ENCODE measurements at regions not wholly inside any gene's neighbourhood (a gene's known extent, or its start where the extent isn't known, plus 50 kb on each side); places are given as distances from the start of the nearest gene placed in this dataset.
"Not testable (repeated sequence)": the region's sequence is repeated elsewhere in the genome, so short reads cannot be mapped to it uniquely, and the experiment has no call there.

GRCh38 chr5:24232929-24233498 lies 411.8 kb downstream of the CDH10 start:
- TF ChIP-seq BACH2 (CRISPR knock-in tag; IDR thresholded peaks at IDR 0.05; ENCODE audit: borderline replicate concordance), result no peak
- no peak for TF ChIP-seq SNAI2 (CRISPR knock-in tag; IDR thresholded peaks at IDR 0.05)
- ATAC-seq, result no peak

DNA sequence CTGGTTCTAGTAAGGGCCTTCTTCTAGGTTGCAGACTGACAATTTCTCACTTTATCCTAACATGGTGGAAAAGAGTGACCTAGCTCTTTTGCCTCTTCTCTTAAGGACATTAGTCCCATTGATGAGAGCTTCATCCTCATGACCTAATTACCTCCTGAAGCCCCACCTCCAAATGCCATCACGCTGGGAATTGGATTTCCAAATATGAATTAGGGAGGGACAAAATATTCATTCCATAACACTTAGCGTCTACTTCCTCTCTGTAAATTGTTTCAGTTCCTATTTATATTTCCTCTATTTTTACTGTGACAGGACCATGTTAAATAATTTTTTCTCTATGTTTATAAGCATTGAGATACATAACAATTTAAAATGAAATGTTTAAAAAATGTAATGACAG lies 408.8 kb downstream of the CDH10 start:
- TF ChIP-seq ARNTL (CRISPR knock-in tag; IDR thresholded peaks at IDR 0.05; ENCODE audit: borderline replicate concordance, low read depth) (no peak), TOX (CRISPR knock-in tag; IDR thresholded peaks at IDR 0.05; ENCODE audit: borderline replicate concordance) (no peak), SNAI2 (CRISPR knock-in tag; IDR thresholded peaks at IDR 0.05) (no peak), OSR1 (CRISPR knock-in tag; IDR thresholded peaks at IDR 0.05) (no peak), ZNF565 (CRISPR knock-in tag; conservative IDR thresholded peaks at IDR 0.05; ENCODE audit: low read depth) (no peak)
- ATAC-seq, result no peak

- no peak for ATAC-seq
- TF ChIP-seq ZNF70 (CRISPR knock-in tag; IDR thresholded peaks at IDR 0.05) (no peak), OSR1 (CRISPR knock-in tag; IDR thresholded peaks at IDR 0.05) (no peak), PATZ1 (CRISPR knock-in tag; IDR thresholded peaks at IDR 0.05; ENCODE audit: borderline replicate concordance) (no peak), ZFP3 (CRISPR knock-in tag; IDR thresholded peaks at IDR 0.05) (no peak), TCF4 (CRISPR knock-in tag; IDR thresholded peaks at IDR 0.05; ENCODE audit: borderline replicate concordance) (no peak), ISL1 (CRISPR knock-in tag; IDR thresholded peaks at IDR 0.05) (no peak), ZC3H10 (CRISPR knock-in tag; IDR thresholded peaks at IDR 0.05) (no peak), PPARA (CRISPR knock-in tag; IDR thresholded peaks at IDR 0.05; ENCODE audit: borderline replicate concordance) (no peak), SNAI2 (CRISPR knock-in tag; IDR thresholded peaks at IDR 0.05) (no peak), BACH2 (CRISPR knock-in tag; IDR thresholded peaks at IDR 0.05; ENCODE audit: borderline replicate concordance) (no peak), CSDC2 (CRISPR knock-in tag; IDR thresholded peaks at IDR 0.05) (no peak), ESRRG (CRISPR knock-in tag; IDR thresholded peaks at IDR 0.05) (no peak), TOX (CRISPR knock-in tag; IDR thresholded peaks at IDR 0.05; ENCODE audit: borderline replicate concordance) (no peak)
- TF ChIP-seq, protein P1, sequence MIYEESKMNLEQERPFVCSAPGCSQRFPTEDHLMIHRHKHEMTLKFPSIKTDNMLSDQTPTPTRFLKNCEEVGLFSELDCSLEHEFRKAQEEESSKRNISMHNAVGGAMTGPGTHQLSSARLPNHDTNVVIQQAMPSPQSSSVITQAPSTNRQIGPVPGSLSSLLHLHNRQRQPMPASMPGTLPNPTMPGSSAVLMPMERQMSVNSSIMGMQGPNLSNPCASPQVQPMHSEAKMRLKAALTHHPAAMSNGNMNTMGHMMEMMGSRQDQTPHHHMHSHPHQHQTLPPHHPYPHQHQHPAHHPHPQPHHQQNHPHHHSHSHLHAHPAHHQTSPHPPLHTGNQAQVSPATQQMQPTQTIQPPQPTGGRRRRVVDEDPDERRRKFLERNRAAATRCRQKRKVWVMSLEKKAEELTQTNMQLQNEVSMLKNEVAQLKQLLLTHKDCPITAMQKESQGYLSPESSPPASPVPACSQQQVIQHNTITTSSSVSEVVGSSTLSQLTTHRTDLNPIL (CRISPR knock-in tag; IDR thresholded peaks at IDR 0.05; ENCODE audit: low read depth), result no peak
- TF ChIP-seq, protein P2, sequence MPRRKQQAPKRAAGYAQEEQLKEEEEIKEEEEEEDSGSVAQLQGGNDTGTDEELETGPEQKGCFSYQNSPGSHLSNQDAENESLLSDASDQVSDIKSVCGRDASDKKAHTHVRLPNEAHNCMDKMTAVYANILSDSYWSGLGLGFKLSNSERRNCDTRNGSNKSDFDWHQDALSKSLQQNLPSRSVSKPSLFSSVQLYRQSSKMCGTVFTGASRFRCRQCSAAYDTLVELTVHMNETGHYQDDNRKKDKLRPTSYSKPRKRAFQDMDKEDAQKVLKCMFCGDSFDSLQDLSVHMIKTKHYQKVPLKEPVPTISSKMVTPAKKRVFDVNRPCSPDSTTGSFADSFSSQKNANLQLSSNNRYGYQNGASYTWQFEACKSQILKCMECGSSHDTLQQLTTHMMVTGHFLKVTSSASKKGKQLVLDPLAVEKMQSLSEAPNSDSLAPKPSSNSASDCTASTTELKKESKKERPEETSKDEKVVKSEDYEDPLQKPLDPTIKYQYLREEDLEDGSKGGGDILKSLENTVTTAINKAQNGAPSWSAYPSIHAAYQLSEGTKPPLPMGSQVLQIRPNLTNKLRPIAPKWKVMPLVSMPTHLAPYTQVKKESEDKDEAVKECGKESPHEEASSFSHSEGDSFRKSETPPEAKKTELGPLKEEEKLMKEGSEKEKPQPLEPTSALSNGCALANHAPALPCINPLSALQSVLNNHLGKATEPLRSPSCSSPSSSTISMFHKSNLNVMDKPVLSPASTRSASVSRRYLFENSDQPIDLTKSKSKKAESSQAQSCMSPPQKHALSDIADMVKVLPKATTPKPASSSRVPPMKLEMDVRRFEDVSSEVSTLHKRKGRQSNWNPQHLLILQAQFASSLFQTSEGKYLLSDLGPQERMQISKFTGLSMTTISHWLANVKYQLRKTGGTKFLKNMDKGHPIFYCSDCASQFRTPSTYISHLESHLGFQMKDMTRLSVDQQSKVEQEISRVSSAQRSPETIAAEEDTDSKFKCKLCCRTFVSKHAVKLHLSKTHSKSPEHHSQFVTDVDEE (CRISPR knock-in tag; IDR thresholded peaks at IDR 0.05), result no peak
These were observed 399.0 kb downstream of the CDH10 start for GRCh38 chr5:24245821-24246220.

DNA sequence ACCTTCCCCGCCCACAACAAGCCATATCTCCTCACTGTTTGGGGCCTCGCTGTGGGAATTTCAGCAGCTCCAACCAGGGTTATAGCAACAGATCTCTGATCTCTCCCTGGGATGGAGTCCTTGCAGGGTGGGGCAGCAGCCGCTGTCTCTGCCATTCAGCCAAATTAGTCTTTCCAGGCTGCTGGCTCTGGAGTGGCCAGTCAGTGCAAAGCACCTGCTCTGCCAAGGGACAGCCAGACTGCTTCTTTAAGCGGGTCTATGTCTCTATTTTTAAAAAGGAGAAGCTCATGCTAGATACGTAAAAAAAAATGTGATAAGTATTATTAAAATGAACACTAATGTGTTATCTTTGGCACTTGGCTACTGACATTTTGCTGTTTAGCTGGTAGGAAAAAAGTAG lies 380.2 kb downstream of the CDH10 start:
- TF ChIP-seq ZNF70 (CRISPR knock-in tag; IDR thresholded peaks at IDR 0.05), result no peak
- TF ChIP-seq CSDC2 (CRISPR knock-in tag; IDR thresholded peaks at IDR 0.05), result no peak
- ATAC-seq, result no peak

- ATAC-seq, result no peak
- TF ChIP-seq ZNF565 (CRISPR knock-in tag; conservative IDR thresholded peaks at IDR 0.05; ENCODE audit: low read depth), result no peak
These were observed 379.5 kb downstream of the CDH10 start for GRCh38 chr5:24265306-24265705.

- TF ChIP-seq SNAI2 (CRISPR knock-in tag; IDR thresholded peaks at IDR 0.05) (no peak), PATZ1 (CRISPR knock-in tag; IDR thresholded peaks at IDR 0.05; ENCODE audit: borderline replicate concordance) (no peak), ZNF565 (CRISPR knock-in tag; conservative IDR thresholded peaks at IDR 0.05; ENCODE audit: low read depth) (no peak), GLIS3 (CRISPR knock-in tag; IDR thresholded peaks at IDR 0.05) (no peak), CSDC2 (CRISPR knock-in tag; IDR thresholded peaks at IDR 0.05) (no peak), RARB (CRISPR knock-in tag; IDR thresholded peaks at IDR 0.05) (no peak), BACH2 (CRISPR knock-in tag; IDR thresholded peaks at IDR 0.05; ENCODE audit: borderline replicate concordance) (no peak), ZFP3 (CRISPR knock-in tag; IDR thresholded peaks at IDR 0.05) (no peak)
- TF ChIP-seq, protein P1 (CRISPR knock-in tag; IDR thresholded peaks at IDR 0.05; ENCODE audit: low read depth), result no peak
- no peak for ATAC-seq
These were observed 376.2 kb downstream of the CDH10 start for GRCh38 chr5:24268482-24269056.

- not testable (repeated sequence) for ATAC-seq
These were observed 373.1 kb downstream of the CDH10 start for GRCh38 chr5:24271702-24272118.

All from SK-N-SH treated with all-trans-retinoic acid at 6 μM for 48 hours (cell line).